T-helper 1 cell treated with Interleukin-12 subunit alpha and Interleukin-12 subunit beta and Interleukin-4 antibody, amounts not matched to agents 30 μg/mL and 1 μg/mL, for 36 hours (primary cell): ENCODE measurements at regions not wholly inside any gene's neighbourhood (a gene's known extent, or its start where the extent isn't known, plus 50 kb on each side); places are given as distances from the start of the nearest gene placed in this dataset.
"Not testable (repeated sequence)": the region's sequence is repeated elsewhere in the genome, so short reads cannot be mapped to it uniquely, and the experiment has no call there.

Source experiments
- H3K27ac Mint-ChIP-seq: one replicate; pipeline ENCODE4 v1.8.0; 2021; ENCODE audit warnings: mild to moderate bottlenecking, mixed read lengths
- H3K27me3 Mint-ChIP-seq: one replicate; pipeline ENCODE4 v1.8.0; 2021; ENCODE audit warnings: low read depth, mixed read lengths
- H3K36me3 Mint-ChIP-seq: one replicate; pipeline ENCODE4 v1.8.0; 2021; ENCODE audit warnings: low read depth, mixed read lengths
- H3K4me1 Mint-ChIP-seq: one replicate; pipeline ENCODE4 v1.8.0; 2021; ENCODE audit warnings: low read depth, mixed read lengths
- H3K4me3 Mint-ChIP-seq: one replicate; pipeline ENCODE4 v1.8.0; 2021; ENCODE audit warnings: mild to moderate bottlenecking, moderate library complexity, mixed read lengths
- H3K9me3 Mint-ChIP-seq: one replicate; pipeline ENCODE4 v1.8.0; 2021; ENCODE audit warnings: mixed read lengths

- not testable (repeated sequence) for H3K4me1 Mint-ChIP-seq, H3K9me3 Mint-ChIP-seq, H3K36me3 Mint-ChIP-seq, H3K4me3 Mint-ChIP-seq, H3K27ac Mint-ChIP-seq
- peaks cover 19% of the 10 kb centered on the region for H3K27me3 Mint-ChIP-seq
Measured at GRCh38 chr6:134659885-134660284, 290.0 kb downstream of the ALDH8A1 start.

GRCh38 chr6:134658596-134658995 lies 291.3 kb downstream of the ALDH8A1 start:
- no peaks in the 10 kb centered on the region for H3K9me3 Mint-ChIP-seq
- no peaks in the 10 kb centered on the region for H3K36me3 Mint-ChIP-seq
- no peak overlapping the region for H3K4me3 Mint-ChIP-seq
- no peak overlapping the region for H3K27ac Mint-ChIP-seq
- peaks cover 23% of the 10 kb centered on the region for H3K27me3 Mint-ChIP-seq
- H3K4me1 Mint-ChIP-seq: no peaks in the 10 kb centered on the region

- H3K9me3 Mint-ChIP-seq: no peaks in the 10 kb centered on the region
- no peaks in the 10 kb centered on the region for H3K4me1 Mint-ChIP-seq
- no peak overlapping the region for H3K4me3 Mint-ChIP-seq
- H3K36me3 Mint-ChIP-seq: no peaks in the 10 kb centered on the region
- no peak overlapping the region for H3K27ac Mint-ChIP-seq
- H3K27me3 Mint-ChIP-seq: peaks cover 23% of the 10 kb centered on the region
Measured at GRCh38 chr6:134657751-134658527, 292.0 kb downstream of the ALDH8A1 start.

DNA sequence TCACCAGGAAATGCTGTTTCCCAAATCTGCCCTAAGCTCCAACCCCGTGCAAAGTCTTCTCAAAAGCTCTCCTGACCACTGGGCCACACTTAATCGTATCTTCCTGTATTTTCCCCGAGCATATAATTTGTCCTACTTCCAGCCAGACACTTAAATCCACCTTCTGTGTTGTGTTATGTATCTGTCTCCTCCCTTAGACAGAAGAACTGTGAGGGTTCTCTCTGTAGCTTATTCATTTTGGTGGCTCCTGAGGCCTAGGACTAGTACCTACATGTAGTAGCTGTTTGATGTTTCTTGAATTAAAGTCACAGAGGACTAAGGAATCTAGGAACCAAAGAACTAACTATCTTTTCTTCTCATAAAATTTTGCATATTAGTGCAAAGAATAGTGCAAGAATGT lies 292.6 kb downstream of the ALDH8A1 start:
- H3K4me1 Mint-ChIP-seq: no peaks in the 10 kb centered on the region
- H3K27ac Mint-ChIP-seq: no peak overlapping the region
- H3K27me3 Mint-ChIP-seq: peaks cover 24% of the 10 kb centered on the region
- no peaks in the 10 kb centered on the region for H3K36me3 Mint-ChIP-seq
- no peaks in the 10 kb centered on the region for H3K9me3 Mint-ChIP-seq
- H3K4me3 Mint-ChIP-seq: no peak overlapping the region

DNA sequence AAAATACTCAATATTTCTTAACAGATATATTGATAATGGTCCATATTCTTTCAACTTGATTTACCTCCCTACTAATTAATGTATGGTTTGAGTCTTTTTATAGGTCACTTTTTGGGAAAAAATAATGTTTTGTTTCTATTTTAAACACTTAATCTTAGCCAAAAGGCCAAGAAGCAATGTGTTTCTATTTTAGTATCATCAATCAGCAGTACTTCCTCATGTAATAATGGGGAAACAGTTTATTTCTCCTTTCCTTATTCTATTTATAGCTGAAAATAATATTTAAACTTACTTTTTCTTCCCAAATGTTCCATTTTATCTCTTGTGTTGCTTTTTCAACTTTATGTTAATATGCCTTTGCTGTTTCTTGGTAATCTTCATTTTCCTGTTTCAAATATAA lies 295.1 kb downstream of the ALDH8A1 start:
- peaks cover 44% of the 10 kb centered on the region for H3K27me3 Mint-ChIP-seq
- H3K36me3 Mint-ChIP-seq: no peaks in the 10 kb centered on the region
- H3K4me3 Mint-ChIP-seq: no peak overlapping the region
- no peaks in the 10 kb centered on the region for H3K4me1 Mint-ChIP-seq
- no peaks in the 10 kb centered on the region for H3K9me3 Mint-ChIP-seq
- H3K27ac Mint-ChIP-seq: no peak overlapping the region

GRCh38 chr6:134651519-134651918 lies 298.4 kb downstream of the ALDH8A1 start:
- peaks cover 31% of the 10 kb centered on the region for H3K27me3 Mint-ChIP-seq
- no peaks in the 10 kb centered on the region for H3K9me3 Mint-ChIP-seq
- H3K27ac Mint-ChIP-seq: no peak overlapping the region
- no peaks in the 10 kb centered on the region for H3K36me3 Mint-ChIP-seq
- no peaks in the 10 kb centered on the region for H3K4me1 Mint-ChIP-seq
- H3K4me3 Mint-ChIP-seq: no peak overlapping the region

GRCh38 chr6:134647861-134648260 lies 302.0 kb downstream of the ALDH8A1 start:
- Mint-ChIP-seq H3K36me3 (no peaks in the 10 kb centered on the region), H3K4me1 (no peaks in the 10 kb centered on the region), H3K27me3 (peaks cover 21% of the 10 kb centered on the region), H3K9me3 (no peaks in the 10 kb centered on the region), H3K27ac (no peak overlapping the region), H3K4me3 (no peak overlapping the region)

DNA sequence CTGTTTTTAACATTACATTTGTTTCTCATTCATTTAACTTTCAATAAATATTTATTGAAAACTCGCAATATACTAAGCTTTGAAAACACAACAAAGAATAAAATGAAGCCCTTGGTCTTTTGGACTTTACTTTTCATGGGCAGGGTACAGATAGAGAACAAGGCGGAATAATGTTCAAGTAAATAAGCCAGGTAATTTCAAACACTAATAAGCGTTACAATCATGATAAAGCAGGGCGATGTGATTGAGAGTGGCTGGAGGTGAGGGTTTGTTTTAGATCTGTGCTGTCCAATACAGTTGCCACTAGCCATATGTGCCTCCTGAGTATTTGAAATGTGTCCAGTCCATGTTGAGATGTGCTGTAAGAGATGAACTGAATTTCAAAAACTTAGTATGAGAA lies 307.1 kb downstream of the ALDH8A1 start:
- Mint-ChIP-seq H3K27ac (no peak overlapping the region), H3K4me3 (no peak overlapping the region), H3K27me3 (no peaks in the 10 kb centered on the region), H3K36me3 (no peaks in the 10 kb centered on the region), H3K9me3 (no peaks in the 10 kb centered on the region), H3K4me1 (peaks cover 17% of the 10 kb centered on the region)

DNA sequence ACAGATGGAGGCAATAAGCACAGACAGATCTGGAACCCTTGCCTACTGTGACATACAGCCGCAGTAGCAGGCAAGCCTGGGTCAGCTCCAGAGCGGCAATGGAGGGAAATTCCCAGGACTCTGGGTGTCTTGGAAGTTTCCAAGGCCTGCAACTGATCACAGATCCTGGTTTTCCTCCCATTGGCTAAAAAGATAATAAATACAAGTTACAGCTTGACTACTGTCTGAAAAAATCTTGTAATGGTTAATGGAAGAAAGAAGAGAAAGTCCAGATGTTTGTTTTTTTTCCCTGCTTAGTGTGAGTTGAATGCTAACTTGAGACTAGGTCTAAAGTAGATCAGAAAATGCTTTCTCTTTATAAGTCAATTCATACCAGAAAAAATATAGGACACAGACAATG lies 307.6 kb downstream of the ALDH8A1 start:
- peaks cover 22% of the 10 kb centered on the region for H3K4me1 Mint-ChIP-seq
- no peaks in the 10 kb centered on the region for H3K27me3 Mint-ChIP-seq
- no peaks in the 10 kb centered on the region for H3K36me3 Mint-ChIP-seq
- H3K4me3 Mint-ChIP-seq: no peak overlapping the region
- H3K9me3 Mint-ChIP-seq: no peaks in the 10 kb centered on the region
- H3K27ac Mint-ChIP-seq: no peak overlapping the region

DNA sequence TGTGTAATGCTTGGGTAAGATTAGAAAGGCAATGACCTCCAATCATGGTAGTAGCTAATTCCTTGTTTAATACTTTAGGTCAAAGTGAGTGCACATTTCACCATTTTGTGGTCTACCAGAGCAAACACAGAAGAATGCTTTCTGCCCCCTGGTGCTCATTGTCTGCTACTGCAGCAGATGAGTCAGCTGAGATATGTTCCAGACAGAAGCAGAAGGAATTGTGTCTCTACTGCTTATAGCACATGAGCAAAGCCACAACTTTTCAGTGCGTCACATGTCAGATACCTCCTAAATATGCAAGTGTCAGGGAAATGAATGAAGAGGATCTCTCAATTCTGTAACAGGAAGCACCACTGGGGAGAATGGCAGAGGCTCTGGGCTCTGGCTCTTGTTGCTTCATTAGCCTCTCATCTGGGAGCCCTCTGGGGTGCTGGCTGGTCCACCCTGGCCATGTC lies 308.9 kb downstream of the ALDH8A1 start:
- Mint-ChIP-seq H3K4me3 (no peak overlapping the region), H3K36me3 (no peaks in the 10 kb centered on the region), H3K27me3 (no peaks in the 10 kb centered on the region), H3K27ac (no peak overlapping the region), H3K9me3 (no peaks in the 10 kb centered on the region), H3K4me1 (peaks cover 30% of the 10 kb centered on the region)

DNA sequence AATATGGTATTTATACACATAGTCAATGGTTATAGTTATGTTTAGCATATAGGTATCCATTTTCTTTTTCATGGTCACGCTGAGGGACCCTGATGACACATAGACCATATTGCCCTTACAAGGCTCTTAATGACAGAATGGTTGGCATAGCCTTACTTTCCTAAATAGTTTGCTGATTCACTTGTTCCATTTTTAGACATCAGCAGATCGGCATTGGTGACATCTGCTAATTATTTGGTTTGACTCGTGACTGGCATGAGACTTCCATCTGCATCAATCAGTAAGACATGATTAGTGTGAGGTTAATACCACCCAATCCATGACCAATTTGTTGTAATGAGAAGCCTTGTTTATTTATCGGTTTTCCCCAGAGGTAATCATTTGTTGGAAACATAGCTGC lies 309.7 kb downstream of the ALDH8A1 start:
- no peaks in the 10 kb centered on the region for H3K9me3 Mint-ChIP-seq
- no peak overlapping the region for H3K27ac Mint-ChIP-seq
- H3K4me3 Mint-ChIP-seq: no peak overlapping the region
- H3K27me3 Mint-ChIP-seq: no peaks in the 10 kb centered on the region
- peaks cover 30% of the 10 kb centered on the region for H3K4me1 Mint-ChIP-seq
- no peaks in the 10 kb centered on the region for H3K36me3 Mint-ChIP-seq

DNA sequence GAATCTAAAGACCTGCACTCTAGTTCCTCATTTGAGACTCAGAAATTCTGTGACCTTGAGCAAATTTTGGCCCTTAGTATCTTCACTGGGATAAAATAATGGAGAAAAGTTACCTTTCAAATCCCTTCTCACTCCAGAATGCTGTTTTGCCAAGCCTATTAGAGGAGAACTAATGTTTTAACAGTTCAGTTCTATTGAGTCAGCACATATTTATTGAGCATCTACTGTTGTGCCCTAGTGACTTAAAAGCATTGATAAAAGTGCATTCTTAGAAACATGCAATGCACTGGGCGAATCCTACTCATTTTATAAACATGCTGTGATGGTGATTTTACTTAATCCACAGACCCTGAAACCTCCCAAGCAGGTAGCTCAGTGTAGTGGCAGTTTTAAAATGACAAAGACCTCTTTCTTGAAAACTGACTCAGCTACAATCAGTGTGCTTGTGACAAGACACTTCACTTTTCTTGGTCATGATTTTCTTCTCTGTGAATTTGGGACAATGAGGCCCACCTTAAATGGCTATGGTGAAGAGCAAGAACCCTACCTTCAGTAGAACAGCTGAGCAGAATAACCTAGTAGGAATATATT lies 312.0 kb downstream of the ALDH8A1 start:
- no peaks in the 10 kb centered on the region for H3K9me3 Mint-ChIP-seq
- H3K4me3 Mint-ChIP-seq: no peak overlapping the region
- H3K27me3 Mint-ChIP-seq: peaks cover 1% of the 10 kb centered on the region
- H3K4me1 Mint-ChIP-seq: peaks cover 39% of the 10 kb centered on the region
- peaks cover 3% of the 10 kb centered on the region for H3K36me3 Mint-ChIP-seq
- no peak overlapping the region for H3K27ac Mint-ChIP-seq

- H3K4me3 Mint-ChIP-seq: no peak overlapping the region
- no peaks in the 10 kb centered on the region for H3K9me3 Mint-ChIP-seq
- peaks cover 3% of the 10 kb centered on the region for H3K36me3 Mint-ChIP-seq
- peaks cover 44% of the 10 kb centered on the region for H3K4me1 Mint-ChIP-seq
- H3K27me3 Mint-ChIP-seq: peaks cover 7% of the 10 kb centered on the region
- H3K27ac Mint-ChIP-seq: no peak overlapping the region
Measured at GRCh38 chr6:134637282-134637681, 312.6 kb downstream of the ALDH8A1 start.

DNA sequence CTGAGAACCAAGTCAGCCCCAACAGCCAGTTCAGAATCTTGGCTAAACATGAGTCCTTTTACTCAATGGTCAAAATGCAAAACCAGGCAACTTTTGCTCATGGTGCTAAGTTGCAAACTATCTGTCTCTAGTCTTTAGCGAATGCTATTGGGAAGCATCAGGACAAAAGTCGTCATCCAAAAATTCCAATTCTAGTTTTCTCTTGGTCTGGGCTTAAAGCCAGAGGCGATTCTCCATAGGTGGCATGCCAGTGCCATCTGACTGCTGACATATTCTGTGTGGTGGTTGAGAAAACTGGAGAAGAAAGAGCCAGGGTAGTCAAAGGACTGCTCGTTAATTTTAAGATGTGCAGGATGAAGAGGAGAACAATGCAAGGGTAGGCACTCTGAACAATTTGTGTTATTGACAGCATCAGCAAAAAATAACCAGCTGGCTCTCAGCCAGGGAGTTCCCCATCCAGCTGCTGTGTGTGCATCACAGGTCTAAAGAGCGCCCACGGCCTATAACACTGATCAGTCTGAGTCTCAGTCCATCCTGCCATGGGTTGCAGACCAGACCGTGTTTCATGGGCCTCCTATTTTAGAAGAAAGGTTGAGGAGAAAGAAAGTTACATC lies 313.6 kb downstream of the ALDH8A1 start:
- Mint-ChIP-seq H3K27ac (no peak overlapping the region), H3K9me3 (no peaks in the 10 kb centered on the region), H3K27me3 (peaks cover 17% of the 10 kb centered on the region), H3K4me1 (peaks cover 46% of the 10 kb centered on the region), H3K4me3 (no peak overlapping the region), H3K36me3 (peaks cover 3% of the 10 kb centered on the region)

- Mint-ChIP-seq H3K27me3 (peaks cover 29% of the 10 kb centered on the region), H3K36me3 (peaks cover 3% of the 10 kb centered on the region), H3K4me3 (no peak overlapping the region), H3K4me1 (peaks cover 43% of the 10 kb centered on the region), H3K27ac (no peak overlapping the region), H3K9me3 (no peaks in the 10 kb centered on the region)
Measured at GRCh38 chr6:134634966-134635365, 314.9 kb downstream of the ALDH8A1 start.
